Activated B cell treated with CpG ODN at 0.5 μM for 24 hours (primary cell): ENCODE measurements at regions not wholly inside any gene's neighbourhood (a gene's known extent, or its start where the extent isn't known, plus 50 kb on each side); places are given as distances from the start of the nearest gene placed in this dataset.

Experiments
- ATAC-seq: fragments of 200-7000 bp; cut with Tn5 transposase; one replicate; pipeline ENCODE4 v1.10.0; 2021; ENCODE audit warnings: low read depth, mild to moderate bottlenecking, moderate library complexity
- CTCF ChIA-PET: fragments of 350-600 bp; sonication (Branson Sonifier 250); formaldehyde crosslinking; loops from one replicate; lab custom pipeline; 2021; ENCODE audit warnings: antibody characterized with exemption; lab: Charles Lee
- POLR2A ChIA-PET: fragments of 350-600 bp; sonication (Branson Sonifier 250); formaldehyde crosslinking; loops from one replicate; lab custom pipeline; 2021; ENCODE audit warnings: antibody characterized with exemption; lab: Charles Lee
- DNase-seq: peaks from one replicate; pipeline ENCODE4 v3.0.0; 2022
- H3K27ac Mint-ChIP-seq: one replicate; pipeline ENCODE4 v1.8.0; 2020; ENCODE audit warnings: mixed read lengths
- H3K27me3 Mint-ChIP-seq: one replicate; pipeline ENCODE4 v1.8.0; 2021; ENCODE audit warnings: mixed read lengths
- H3K36me3 Mint-ChIP-seq: one replicate; pipeline ENCODE4 v1.8.0; 2021; ENCODE audit warnings: low read depth, mixed read lengths
- H3K4me1 Mint-ChIP-seq: one replicate; pipeline ENCODE4 v1.8.0; 2021; ENCODE audit warnings: mixed read lengths
- H3K4me3 Mint-ChIP-seq: one replicate; pipeline ENCODE4 v1.8.0; 2020; ENCODE audit warnings: mild to moderate bottlenecking, mixed read lengths
- H3K9me3 Mint-ChIP-seq: one replicate; pipeline ENCODE4 v1.8.0; 2020; ENCODE audit warnings: mixed read lengths
- intact Hi-C: fragments of 100-400 bp; cut with micrococcal nuclease; formaldehyde crosslinking; loops from one replicate; pipeline ENCODE4 v1.15.1; 2024
- TF ChIP-seq, protein P1 (sequence below): fragments of 200-600 bp; IDR thresholded peaks from one replicate; pipeline ENCODE4 v1.8.0; 2022; ENCODE audit warnings: antibody characterized with exemption, mild to moderate bottlenecking

DNA sequence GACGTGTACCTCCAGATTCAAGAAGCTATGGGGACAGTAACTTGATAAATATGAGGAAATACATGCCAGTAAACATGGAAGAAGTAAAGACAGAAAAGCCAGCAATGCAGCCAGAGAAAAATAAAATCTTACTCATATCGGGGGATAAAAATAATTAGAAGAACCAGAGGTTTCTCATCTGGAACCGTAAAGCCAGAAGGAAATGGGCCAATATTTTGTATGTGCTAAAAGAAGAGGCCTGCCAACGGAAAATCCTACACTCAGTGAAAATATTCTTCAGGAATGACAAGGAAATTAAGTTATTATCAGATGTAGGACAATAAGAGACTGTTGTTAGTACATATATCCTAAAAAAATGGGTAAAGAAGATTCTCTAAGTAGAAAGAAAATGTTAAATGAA lies 401.2 kb downstream of the CDC14C start:
- no peaks in the 10 kb centered on the region for H3K36me3 Mint-ChIP-seq
- intact Hi-C loops = no loop called here
- H3K4me1 Mint-ChIP-seq = no peaks in the 10 kb centered on the region
- ChIA-PET CTCF (no interaction called here), POLR2A (no interaction called here)
- TF ChIP-seq, protein P1, sequence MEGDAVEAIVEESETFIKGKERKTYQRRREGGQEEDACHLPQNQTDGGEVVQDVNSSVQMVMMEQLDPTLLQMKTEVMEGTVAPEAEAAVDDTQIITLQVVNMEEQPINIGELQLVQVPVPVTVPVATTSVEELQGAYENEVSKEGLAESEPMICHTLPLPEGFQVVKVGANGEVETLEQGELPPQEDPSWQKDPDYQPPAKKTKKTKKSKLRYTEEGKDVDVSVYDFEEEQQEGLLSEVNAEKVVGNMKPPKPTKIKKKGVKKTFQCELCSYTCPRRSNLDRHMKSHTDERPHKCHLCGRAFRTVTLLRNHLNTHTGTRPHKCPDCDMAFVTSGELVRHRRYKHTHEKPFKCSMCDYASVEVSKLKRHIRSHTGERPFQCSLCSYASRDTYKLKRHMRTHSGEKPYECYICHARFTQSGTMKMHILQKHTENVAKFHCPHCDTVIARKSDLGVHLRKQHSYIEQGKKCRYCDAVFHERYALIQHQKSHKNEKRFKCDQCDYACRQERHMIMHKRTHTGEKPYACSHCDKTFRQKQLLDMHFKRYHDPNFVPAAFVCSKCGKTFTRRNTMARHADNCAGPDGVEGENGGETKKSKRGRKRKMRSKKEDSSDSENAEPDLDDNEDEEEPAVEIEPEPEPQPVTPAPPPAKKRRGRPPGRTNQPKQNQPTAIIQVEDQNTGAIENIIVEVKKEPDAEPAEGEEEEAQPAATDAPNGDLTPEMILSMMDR = no peak
- ATAC-seq (no peak), DNase-seq (no peak)
- no peak overlapping the region for H3K27ac Mint-ChIP-seq
- no peaks in the 10 kb centered on the region for H3K27me3 Mint-ChIP-seq
- no peaks in the 10 kb centered on the region for H3K9me3 Mint-ChIP-seq
- H3K4me3 Mint-ChIP-seq = no peak overlapping the region

GRCh38 chr7:49327155-49327554 lies 402.8 kb downstream of the CDC14C start:
- Mint-ChIP-seq H3K27me3 (no peaks in the 10 kb centered on the region), H3K9me3 (no peaks in the 10 kb centered on the region), H3K4me3 (no peak overlapping the region), H3K36me3 (no peaks in the 10 kb centered on the region), H3K27ac (no peak overlapping the region), H3K4me1 (no peaks in the 10 kb centered on the region)
- TF ChIP-seq, protein P1 = no peak
- POLR2A ChIA-PET = no interaction called here
- intact Hi-C loops = no loop called here
- CTCF ChIA-PET = no interaction called here
- ATAC-seq = no peak
- no peak for DNase-seq

- H3K27ac Mint-ChIP-seq = no peak overlapping the region
- ChIA-PET POLR2A (no interaction called here), CTCF (no interaction called here)
- intact Hi-C loops = loop anchor here (10.0 kb wide), 1 partner anchor 61 kb away; no protein-coding TSS in a partner anchor
- ATAC-seq (no peak), DNase-seq (no peak)
- TF ChIP-seq, protein P1 = no peak
- no peaks in the 10 kb centered on the region for H3K27me3 Mint-ChIP-seq
- no peaks in the 10 kb centered on the region for H3K36me3 Mint-ChIP-seq
- no peaks in the 10 kb centered on the region for H3K4me1 Mint-ChIP-seq
- H3K9me3 Mint-ChIP-seq = peaks cover 6% of the 10 kb centered on the region
- H3K4me3 Mint-ChIP-seq = no peak overlapping the region
These were observed 409.0 kb downstream of the CDC14C start for GRCh38 chr7:49333180-49333881.

GRCh38 chr7:49341849-49342248 lies 417.5 kb downstream of the CDC14C start:
- H3K9me3 Mint-ChIP-seq = peaks cover 2% of the 10 kb centered on the region
- no peaks in the 10 kb centered on the region for H3K36me3 Mint-ChIP-seq
- no peak overlapping the region for H3K27ac Mint-ChIP-seq
- ATAC-seq (no peak), DNase-seq (no peak)
- ChIA-PET POLR2A (no interaction called here), CTCF (no interaction called here)
- no peaks in the 10 kb centered on the region for H3K4me1 Mint-ChIP-seq
- TF ChIP-seq, protein P1 = no peak
- no peak overlapping the region for H3K4me3 Mint-ChIP-seq
- H3K27me3 Mint-ChIP-seq = no peaks in the 10 kb centered on the region
- intact Hi-C loops = no loop called here

DNA sequence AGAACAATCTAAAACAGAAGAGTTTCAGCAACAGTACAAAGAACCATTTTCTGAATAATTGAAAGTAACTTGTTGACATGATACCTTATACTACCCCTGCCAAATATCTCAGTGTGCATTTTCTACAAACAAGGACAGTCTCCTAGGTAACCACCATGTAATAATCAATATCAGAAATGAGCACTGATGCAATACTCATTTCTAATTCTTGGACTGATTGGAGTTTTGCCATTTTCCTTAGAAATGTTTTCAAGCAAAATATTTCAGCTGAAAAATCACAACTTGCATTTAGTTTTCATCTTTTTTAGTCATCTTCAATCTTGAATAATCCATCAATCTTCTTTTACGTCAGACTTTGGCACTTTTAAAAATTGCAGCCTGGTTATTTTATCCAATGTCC lies 420.2 kb downstream of the CDC14C start:
- intact Hi-C loops = no loop called here
- Mint-ChIP-seq H3K9me3 (peaks cover 2% of the 10 kb centered on the region), H3K27me3 (no peaks in the 10 kb centered on the region), H3K4me1 (no peaks in the 10 kb centered on the region), H3K36me3 (no peaks in the 10 kb centered on the region), H3K27ac (no peak overlapping the region), H3K4me3 (no peak overlapping the region)
- no peak for ATAC-seq
- CTCF ChIA-PET = no interaction called here
- TF ChIP-seq, protein P1 = no peak
- POLR2A ChIA-PET = no interaction called here
- DNase-seq = no peak
